ENCODE measurements at regions not wholly inside any gene's neighbourhood (a gene's known extent, or its start where the extent isn't known, plus 50 kb on each side); places are given as distances from the start of the nearest gene placed in this dataset.

DNA sequence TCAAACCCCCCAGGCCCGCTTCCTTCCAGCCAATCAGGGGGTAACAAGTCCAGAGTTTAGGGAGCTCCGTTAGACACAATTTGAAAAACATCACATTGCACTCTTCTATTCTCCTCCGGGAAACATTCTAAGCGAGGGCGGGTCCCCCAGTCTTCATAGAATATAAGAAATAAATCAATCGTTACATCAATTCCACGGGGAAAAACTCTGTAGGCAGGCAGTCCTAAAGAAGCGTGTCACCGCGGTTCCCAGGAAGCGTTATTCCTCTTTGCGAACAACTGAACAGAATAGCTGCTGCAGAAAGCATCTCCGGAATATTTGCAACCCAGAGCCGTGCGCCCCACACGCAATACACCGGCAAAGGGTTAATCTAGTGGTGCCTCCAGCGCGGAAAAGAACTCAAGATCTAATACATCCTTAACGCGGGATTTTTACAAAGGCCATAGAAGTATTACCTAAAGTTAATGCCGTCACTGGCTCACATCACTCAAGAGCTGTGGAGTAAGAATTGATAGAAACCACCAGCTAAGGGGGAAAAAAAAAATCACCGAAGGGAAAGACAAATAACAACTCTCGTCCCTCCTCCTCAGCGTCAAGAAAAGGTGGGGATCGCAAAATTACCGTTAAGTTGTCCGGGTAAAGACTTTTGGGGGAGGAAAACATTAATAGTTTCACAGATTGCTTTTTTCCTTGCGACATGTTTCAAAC lies 65.1 kb downstream of the KCNRG start:
- TF ChIP-seq, protein P1, sequence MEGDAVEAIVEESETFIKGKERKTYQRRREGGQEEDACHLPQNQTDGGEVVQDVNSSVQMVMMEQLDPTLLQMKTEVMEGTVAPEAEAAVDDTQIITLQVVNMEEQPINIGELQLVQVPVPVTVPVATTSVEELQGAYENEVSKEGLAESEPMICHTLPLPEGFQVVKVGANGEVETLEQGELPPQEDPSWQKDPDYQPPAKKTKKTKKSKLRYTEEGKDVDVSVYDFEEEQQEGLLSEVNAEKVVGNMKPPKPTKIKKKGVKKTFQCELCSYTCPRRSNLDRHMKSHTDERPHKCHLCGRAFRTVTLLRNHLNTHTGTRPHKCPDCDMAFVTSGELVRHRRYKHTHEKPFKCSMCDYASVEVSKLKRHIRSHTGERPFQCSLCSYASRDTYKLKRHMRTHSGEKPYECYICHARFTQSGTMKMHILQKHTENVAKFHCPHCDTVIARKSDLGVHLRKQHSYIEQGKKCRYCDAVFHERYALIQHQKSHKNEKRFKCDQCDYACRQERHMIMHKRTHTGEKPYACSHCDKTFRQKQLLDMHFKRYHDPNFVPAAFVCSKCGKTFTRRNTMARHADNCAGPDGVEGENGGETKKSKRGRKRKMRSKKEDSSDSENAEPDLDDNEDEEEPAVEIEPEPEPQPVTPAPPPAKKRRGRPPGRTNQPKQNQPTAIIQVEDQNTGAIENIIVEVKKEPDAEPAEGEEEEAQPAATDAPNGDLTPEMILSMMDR (IDR thresholded peaks at IDR 0.05), result no peak
- TF ChIP-seq POLR2A (IDR thresholded peaks at IDR 0.05) (no peak), POLR2AphosphoS5 (IDR thresholded peaks at IDR 0.05; ENCODE audit: insufficient read depth in 1 of 2, low read depth in 1 of 2) (no peak)

All from vagina (tissue), 2 donors.